ENCODE measurements at regions not wholly inside any gene's neighbourhood (a gene's known extent, or its start where the extent isn't known, plus 50 kb on each side); places are given as distances from the start of the nearest gene placed in this dataset.
"Not testable (repeated sequence)": the region's sequence is repeated elsewhere in the genome, so short reads cannot be mapped to it uniquely, and the experiment has no call there.

GRCh38 chr1:78298349-78298748 lies 192.4 kb upstream of the PTGFR start:
- H3K9me3 Mint-ChIP-seq = no peaks in the 10 kb centered on the region
- no peaks in the 10 kb centered on the region for H3K36me3 Mint-ChIP-seq
- DNase-seq = no peak
- CTCF ChIA-PET = interaction anchor here (0.6 kb wide), 1 partner anchor 1516 kb away, joined by 3 read pairs; no protein-coding TSS in a partner anchor
- no peak overlapping the region for H3K27ac Mint-ChIP-seq
- H3K4me1 Mint-ChIP-seq = peaks cover 4% of the 10 kb centered on the region
- no peak overlapping the region for H3K4me3 Mint-ChIP-seq
- H3K27me3 Mint-ChIP-seq = peaks cover 4% of the 10 kb centered on the region

GRCh38 chr1:78301141-78301540 lies 189.6 kb upstream of the PTGFR start:
- no peaks in the 10 kb centered on the region for H3K27me3 Mint-ChIP-seq
- H3K9me3 Mint-ChIP-seq = no peaks in the 10 kb centered on the region
- no peak overlapping the region for H3K4me3 Mint-ChIP-seq

GRCh38 chr1:78303620-78304019 lies 187.2 kb upstream of the PTGFR start:
- Mint-ChIP-seq H3K27me3 (no peaks in the 10 kb centered on the region), H3K4me3 (no peak overlapping the region), H3K27ac (no peak overlapping the region), H3K9me3 (no peaks in the 10 kb centered on the region), H3K36me3 (no peaks in the 10 kb centered on the region), H3K4me1 (no peaks in the 10 kb centered on the region)
- DNase-seq = no peak
- CTCF ChIA-PET = no interaction called here

More at GRCh38 chr1:78301141-78301540, 189.6 kb upstream of the PTGFR start:
- CTCF ChIA-PET = no interaction called here
- DNase-seq = no peak
- H3K4me1 Mint-ChIP-seq = peaks cover 4% of the 10 kb centered on the region
- H3K27ac Mint-ChIP-seq = no peak overlapping the region
- H3K36me3 Mint-ChIP-seq = no peaks in the 10 kb centered on the region

DNA sequence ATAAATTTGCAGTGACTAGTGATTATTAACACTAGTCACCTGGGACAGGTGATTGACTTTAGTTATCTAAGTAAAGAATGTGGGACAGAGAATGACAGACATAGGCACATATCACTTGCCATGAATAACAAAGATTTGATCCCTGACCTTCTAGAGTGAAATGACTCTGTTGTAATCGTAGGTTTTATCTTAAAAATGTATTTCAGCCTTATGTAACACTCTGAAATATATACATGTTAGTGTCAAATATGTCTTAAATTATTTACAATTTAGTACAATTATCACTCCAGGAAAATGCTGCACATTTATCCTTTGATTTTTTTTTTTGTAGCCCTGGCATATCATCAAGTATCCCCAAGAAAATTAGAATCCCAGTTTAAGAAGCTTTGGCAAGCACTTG lies 186.4 kb upstream of the PTGFR start:
- Mint-ChIP-seq H3K27me3 (no peaks in the 10 kb centered on the region), H3K36me3 (no peaks in the 10 kb centered on the region), H3K27ac (no peak overlapping the region), H3K4me3 (no peak overlapping the region), H3K9me3 (no peaks in the 10 kb centered on the region), H3K4me1 (no peaks in the 10 kb centered on the region)
- CTCF ChIA-PET = no interaction called here
- no peak for DNase-seq

- no peak for DNase-seq
- CTCF ChIA-PET = no interaction called here
- no peaks in the 10 kb centered on the region for H3K36me3 Mint-ChIP-seq
- H3K4me3 Mint-ChIP-seq = no peak overlapping the region
- H3K27me3 Mint-ChIP-seq = no peaks in the 10 kb centered on the region
- no peaks in the 10 kb centered on the region for H3K9me3 Mint-ChIP-seq
- no peak overlapping the region for H3K27ac Mint-ChIP-seq
- H3K4me1 Mint-ChIP-seq = no peaks in the 10 kb centered on the region
Observed at GRCh38 chr1:78304761-78305160, 186.0 kb upstream of the PTGFR start.

- H3K4me1 Mint-ChIP-seq, H3K36me3 Mint-ChIP-seq, CTCF ChIA-PET, H3K27ac Mint-ChIP-seq, H3K9me3 Mint-ChIP-seq, DNase-seq, H3K4me3 Mint-ChIP-seq, H3K27me3 Mint-ChIP-seq: not testable (repeated sequence)
Observed at GRCh38 chr1:78310261-78310660, 180.5 kb upstream of the PTGFR start.

- Mint-ChIP-seq H3K27ac (no peak overlapping the region), H3K4me3 (no peak overlapping the region), H3K27me3 (no peaks in the 10 kb centered on the region), H3K9me3 (no peaks in the 10 kb centered on the region), H3K36me3 (no peaks in the 10 kb centered on the region), H3K4me1 (no peaks in the 10 kb centered on the region)
- CTCF ChIA-PET = no interaction called here
- no peak for DNase-seq
Observed at GRCh38 chr1:78318011-78318410, 172.8 kb upstream of the PTGFR start.

DNA sequence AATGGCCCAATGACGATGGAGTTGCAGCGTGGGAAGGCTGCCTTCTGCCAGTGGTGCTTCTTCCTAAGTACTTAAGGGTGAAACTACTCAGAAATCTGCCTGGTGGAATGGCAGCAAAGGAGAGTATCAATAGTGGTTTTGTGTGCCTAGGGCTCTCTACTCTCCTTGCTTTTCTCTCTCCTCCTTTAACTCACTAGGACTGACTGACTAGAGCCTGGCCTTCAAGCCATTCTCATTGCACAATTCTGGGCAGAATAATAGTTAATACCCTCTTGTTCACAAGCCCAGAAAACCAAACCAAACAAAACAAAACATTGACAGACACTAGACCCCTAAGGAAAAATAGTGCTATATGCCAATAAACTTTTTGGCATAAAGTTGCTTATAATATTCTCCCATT lies 171.2 kb upstream of the PTGFR start:
- no peak for DNase-seq
- no peak overlapping the region for H3K4me3 Mint-ChIP-seq
- H3K27me3 Mint-ChIP-seq = no peaks in the 10 kb centered on the region
- no peaks in the 10 kb centered on the region for H3K9me3 Mint-ChIP-seq
- H3K36me3 Mint-ChIP-seq = no peaks in the 10 kb centered on the region
- CTCF ChIA-PET = no interaction called here
- no peaks in the 10 kb centered on the region for H3K4me1 Mint-ChIP-seq
- H3K27ac Mint-ChIP-seq = no peak overlapping the region

DNA sequence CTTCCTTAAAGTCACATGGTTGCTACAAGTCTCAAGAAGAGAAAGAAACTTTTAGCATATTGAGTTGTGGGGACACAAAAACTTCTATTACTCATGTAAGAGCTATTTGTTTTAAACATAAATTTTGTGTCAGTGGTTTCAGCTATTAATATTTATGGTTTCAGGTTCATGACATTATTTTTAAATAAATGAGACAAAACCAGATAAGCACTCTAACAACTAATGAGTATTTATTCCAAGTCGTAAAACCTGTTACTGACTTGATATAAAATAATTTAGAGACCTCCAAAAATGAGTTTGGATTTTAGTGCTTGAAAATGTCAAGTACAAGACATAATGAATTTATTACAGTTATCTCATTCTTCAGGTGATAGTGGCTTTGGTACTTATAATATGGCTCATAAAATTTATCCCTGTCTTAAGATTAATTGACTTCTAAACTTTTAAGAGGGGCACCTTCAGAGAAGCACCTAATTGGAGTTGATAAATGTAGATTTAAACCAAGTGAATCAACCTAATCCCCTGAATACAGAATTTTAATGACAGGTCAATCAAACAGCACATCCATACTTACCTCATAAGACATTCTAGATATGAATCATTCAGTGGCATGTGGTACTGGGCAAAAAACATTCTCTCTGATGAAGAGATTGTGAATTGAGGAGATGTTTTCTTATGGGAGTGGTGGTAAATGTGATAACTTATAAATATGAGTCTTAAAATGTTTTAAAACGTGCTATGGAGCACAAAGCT lies 167.7 kb upstream of the PTGFR start:
- DNase-seq = no peak
- Mint-ChIP-seq H3K9me3 (no peaks in the 10 kb centered on the region), H3K4me1 (no peaks in the 10 kb centered on the region), H3K27ac (no peak overlapping the region), H3K27me3 (no peaks in the 10 kb centered on the region), H3K36me3 (no peaks in the 10 kb centered on the region), H3K4me3 (no peak overlapping the region)
- CTCF ChIA-PET = no interaction called here

DNA sequence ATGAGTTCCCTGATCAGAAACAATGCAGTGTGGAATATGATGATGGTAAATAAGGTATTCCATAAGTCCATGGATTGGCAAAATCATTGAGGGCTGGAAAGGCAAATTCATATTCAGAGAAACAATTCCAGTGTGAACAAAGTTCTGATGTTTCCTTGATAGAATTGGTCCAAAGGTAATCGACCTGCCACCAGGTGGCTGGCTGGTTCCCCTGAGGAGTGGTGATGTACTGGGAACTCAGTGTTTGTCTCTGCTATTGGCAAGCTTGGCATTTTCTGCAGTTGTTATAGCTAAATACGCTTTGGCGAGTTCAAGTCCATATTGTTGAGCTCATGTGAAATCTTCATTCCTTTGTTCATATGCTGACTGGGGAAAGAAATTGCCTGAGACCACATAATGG lies 165.5 kb upstream of the PTGFR start:
- DNase-seq = no peak
- H3K9me3 Mint-ChIP-seq = no peaks in the 10 kb centered on the region
- no peaks in the 10 kb centered on the region for H3K27me3 Mint-ChIP-seq
- CTCF ChIA-PET = no interaction called here
- H3K27ac Mint-ChIP-seq = no peak overlapping the region
- no peaks in the 10 kb centered on the region for H3K4me1 Mint-ChIP-seq
- H3K4me3 Mint-ChIP-seq = no peak overlapping the region
- no peaks in the 10 kb centered on the region for H3K36me3 Mint-ChIP-seq

DNA sequence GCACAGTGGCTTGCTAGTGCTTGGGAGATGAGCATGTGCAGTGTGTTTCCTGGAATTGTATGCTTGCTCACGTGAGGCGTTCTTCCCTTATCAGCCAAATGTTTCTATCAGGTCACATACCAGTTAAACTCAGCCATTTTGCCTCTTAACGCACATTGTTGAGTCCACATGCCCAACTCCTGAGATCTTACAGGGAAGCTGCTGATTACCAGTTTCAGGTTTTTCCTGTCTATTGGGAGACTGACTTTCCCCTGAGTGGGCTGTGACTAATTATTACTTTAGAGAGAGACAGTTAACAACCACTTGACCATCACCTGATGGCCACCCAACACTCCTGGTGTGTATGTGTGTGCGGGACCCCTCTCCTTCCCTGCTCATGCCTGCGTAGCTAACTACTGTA lies 161.3 kb upstream of the PTGFR start:
- Mint-ChIP-seq H3K4me1 (no peaks in the 10 kb centered on the region), H3K4me3 (no peak overlapping the region), H3K27ac (no peak overlapping the region), H3K36me3 (no peaks in the 10 kb centered on the region), H3K9me3 (no peaks in the 10 kb centered on the region), H3K27me3 (peaks cover 4% of the 10 kb centered on the region)
- DNase-seq = no peak
- CTCF ChIA-PET = no interaction called here

GRCh38 chr1:78331799-78332198 lies 159.0 kb upstream of the PTGFR start:
- Mint-ChIP-seq H3K9me3 (no peaks in the 10 kb centered on the region), H3K4me1 (no peaks in the 10 kb centered on the region), H3K27ac (no peak overlapping the region), H3K4me3 (no peak overlapping the region), H3K27me3 (peaks cover 4% of the 10 kb centered on the region), H3K36me3 (no peaks in the 10 kb centered on the region)
- CTCF ChIA-PET = no interaction called here
- DNase-seq = no peak

DNA sequence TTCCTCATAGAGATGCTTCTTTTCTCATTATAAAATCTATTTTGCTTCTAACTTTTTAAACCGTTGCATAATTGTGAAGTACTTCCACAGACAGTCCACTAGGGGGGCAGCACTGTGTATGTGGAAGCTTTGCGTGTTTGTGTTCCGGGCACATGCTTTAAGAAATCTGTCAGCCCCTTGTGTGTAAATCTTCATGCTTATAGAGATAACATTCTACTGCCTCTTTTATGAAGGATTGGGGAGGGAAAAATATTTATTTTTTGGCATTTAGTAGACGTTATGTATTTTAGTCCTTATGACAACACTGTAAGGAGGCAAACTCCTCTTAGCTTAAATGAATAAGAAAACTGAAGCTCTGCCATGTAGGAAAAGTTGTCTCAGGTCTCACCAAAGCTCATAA lies 157.3 kb upstream of the PTGFR start:
- Mint-ChIP-seq H3K4me3 (no peak overlapping the region), H3K36me3 (no peaks in the 10 kb centered on the region), H3K9me3 (no peaks in the 10 kb centered on the region), H3K27me3 (peaks cover 4% of the 10 kb centered on the region), H3K27ac (no peak overlapping the region), H3K4me1 (no peaks in the 10 kb centered on the region)
- no peak for DNase-seq
- CTCF ChIA-PET = interaction anchor here (1.1 to 1.8 kb wide), 3 partner anchors 8 to 274 kb away, joined by 3 read pairs; no protein-coding TSS in a partner anchor

DNA sequence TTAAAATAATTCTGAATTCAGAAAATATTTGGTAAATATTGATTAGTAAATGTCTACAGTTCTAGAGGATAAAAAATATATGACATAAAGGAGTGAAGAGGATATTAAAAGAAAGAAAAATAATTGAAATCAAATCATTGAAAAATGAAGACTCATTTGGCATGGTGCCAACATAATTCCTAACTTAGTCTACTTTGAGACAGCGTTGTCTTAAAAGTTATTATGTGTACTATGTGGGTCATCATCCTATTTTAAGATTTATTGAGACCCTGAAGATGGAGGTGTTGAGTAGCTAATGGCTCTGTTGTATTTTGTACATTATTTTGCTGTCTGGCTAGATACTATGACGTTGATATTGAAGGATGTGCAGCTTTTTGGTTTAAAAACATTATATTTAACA lies 156.7 kb upstream of the PTGFR start:
- H3K27ac Mint-ChIP-seq = no peak overlapping the region
- H3K9me3 Mint-ChIP-seq = no peaks in the 10 kb centered on the region
- peaks cover 4% of the 10 kb centered on the region for H3K27me3 Mint-ChIP-seq
- DNase-seq = no peak
- H3K4me1 Mint-ChIP-seq = no peaks in the 10 kb centered on the region
- no peaks in the 10 kb centered on the region for H3K36me3 Mint-ChIP-seq
- H3K4me3 Mint-ChIP-seq = no peak overlapping the region
- CTCF ChIA-PET = interaction anchor here (0.6 to 1.8 kb wide), 4 partner anchors 8 to 274 kb away, joined by 3 read pairs; no protein-coding TSS in a partner anchor

DNA sequence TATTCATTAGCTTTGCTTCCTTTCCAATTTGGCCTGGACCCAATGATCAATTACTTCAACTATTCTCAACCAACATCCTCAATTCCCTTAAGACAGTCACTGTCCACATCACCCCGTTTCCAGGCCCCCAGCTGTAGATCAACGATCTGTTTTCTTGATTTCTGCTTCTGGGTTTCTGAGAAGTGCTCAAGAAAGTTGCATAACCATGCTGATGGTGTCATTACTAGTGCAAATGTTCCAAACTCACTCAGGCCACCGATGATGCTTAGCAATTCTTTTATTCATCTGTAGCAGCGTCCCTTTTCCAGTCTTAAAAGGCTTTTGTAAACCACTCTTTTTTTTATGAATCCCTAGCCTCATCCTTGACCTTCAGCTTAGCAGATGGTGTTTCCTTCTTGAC lies 155.8 kb upstream of the PTGFR start:
- Mint-ChIP-seq H3K36me3 (no peaks in the 10 kb centered on the region), H3K27ac (no peak overlapping the region), H3K27me3 (peaks cover 7% of the 10 kb centered on the region), H3K4me3 (no peak overlapping the region), H3K4me1 (no peaks in the 10 kb centered on the region), H3K9me3 (no peaks in the 10 kb centered on the region)
- CTCF ChIA-PET = interaction anchor here (1.1 to 1.8 kb wide), 2 partner anchors 203 to 273 kb away, joined by 3 read pairs; no protein-coding TSS in a partner anchor
- no peak for DNase-seq

All from activated naive CD4-positive, alpha-beta T cell treated with anti-CD3 and anti-CD28 coated beads, Interleukin-2, amount 10 ng/mL, durations not matched to agents 7 days and 5 days (primary cell).